ENCODE measurements at regions not wholly inside any gene's neighbourhood (a gene's known extent, or its start where the extent isn't known, plus 50 kb on each side); places are given as distances from the start of the nearest gene placed in this dataset.

GRCh38 chr3:166560253-166560652 is 723.0 kb upstream of the BCHE start:
- Histone ChIP-seq H3K36me3 (ENCODE audit: low read depth) (no peaks in the 10 kb centered on the region), H3K4me1 (ENCODE audit: low read depth) (no peaks in the 10 kb centered on the region), H3K9me3 (no peaks in the 10 kb centered on the region), H3K4me3 (no peak overlapping the region)
- no peak for TF ChIP-seq CTCF (IDR thresholded peaks at IDR 0.05)
- DNase-seq (no peak), ATAC-seq (no peak)
- intact Hi-C loops (cut with DNase I, micrococcal nuclease) = no loop called here

GRCh38 chr3:166556955-166557354 is 719.7 kb upstream of the BCHE start:
- Histone ChIP-seq H3K9me3 (no peaks in the 10 kb centered on the region), H3K36me3 (ENCODE audit: low read depth) (no peaks in the 10 kb centered on the region)
- TF ChIP-seq CTCF (IDR thresholded peaks at IDR 0.05) = no peak

DNA sequence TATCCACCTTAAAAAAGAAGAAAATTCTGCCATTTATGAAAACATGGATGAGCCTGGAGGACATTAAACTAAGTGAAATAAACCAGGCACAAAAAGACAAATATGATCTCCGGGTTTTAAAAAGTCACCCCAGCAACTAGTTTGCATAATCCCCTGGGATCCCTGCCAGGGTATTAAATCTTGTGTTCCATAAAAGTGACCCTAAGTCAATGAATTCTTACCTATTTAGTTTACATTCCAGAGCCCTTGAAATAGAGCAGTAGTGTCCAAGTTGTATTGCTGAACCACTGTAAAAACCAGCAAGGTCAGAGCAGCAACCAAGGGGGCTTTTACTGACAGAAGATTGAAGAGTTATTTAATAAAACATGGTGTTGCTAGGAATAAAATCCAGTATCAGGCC is 716.8 kb upstream of the BCHE start:
- DNase-seq (no peak), ATAC-seq (no peak)
- H3K4me1 ChIP-seq (ENCODE audit: low read depth) = no peaks in the 10 kb centered on the region
- no peak overlapping the region for H3K4me3 ChIP-seq
- intact Hi-C loops (cut with DNase I, micrococcal nuclease) = no loop called here
- no peaks in the 10 kb centered on the region for H3K9me3 ChIP-seq
- TF ChIP-seq CTCF (IDR thresholded peaks at IDR 0.05) = no peak
- H3K36me3 ChIP-seq (ENCODE audit: low read depth) = no peaks in the 10 kb centered on the region

More at GRCh38 chr3:166556955-166557354, 719.7 kb upstream of the BCHE start:
- intact Hi-C loops (cut with DNase I, micrococcal nuclease) = no loop called here
- Histone ChIP-seq H3K4me3 (no peak overlapping the region), H3K4me1 (ENCODE audit: low read depth) (no peaks in the 10 kb centered on the region)
- ATAC-seq = no peak
- no peak for DNase-seq

- peaks cover 17% of the 10 kb centered on the region for H3K9me3 ChIP-seq
- no peaks in the 10 kb centered on the region for H3K36me3 ChIP-seq (ENCODE audit: low read depth)
- TF ChIP-seq CTCF (IDR thresholded peaks at IDR 0.05) = no peak
- no peak overlapping the region for H3K4me3 ChIP-seq
- ATAC-seq (no peak), DNase-seq (no peak)
- intact Hi-C loops (cut with DNase I, micrococcal nuclease) = no loop called here
- H3K4me1 ChIP-seq (ENCODE audit: low read depth) = no peaks in the 10 kb centered on the region
These were observed 696.5 kb upstream of the BCHE start for GRCh38 chr3:166533740-166534139.

- no peak for ATAC-seq
- no peak overlapping the region for H3K4me3 ChIP-seq
- no peak for DNase-seq
- TF ChIP-seq CTCF (IDR thresholded peaks at IDR 0.05) = no peak
- no peaks in the 10 kb centered on the region for H3K4me1 ChIP-seq (ENCODE audit: low read depth)
- H3K9me3 ChIP-seq = peaks cover 17% of the 10 kb centered on the region
- H3K36me3 ChIP-seq (ENCODE audit: low read depth) = no peaks in the 10 kb centered on the region
- intact Hi-C loops (cut with DNase I, micrococcal nuclease) = no loop called here
These were observed 694.5 kb upstream of the BCHE start for GRCh38 chr3:166531730-166532129.

DNA sequence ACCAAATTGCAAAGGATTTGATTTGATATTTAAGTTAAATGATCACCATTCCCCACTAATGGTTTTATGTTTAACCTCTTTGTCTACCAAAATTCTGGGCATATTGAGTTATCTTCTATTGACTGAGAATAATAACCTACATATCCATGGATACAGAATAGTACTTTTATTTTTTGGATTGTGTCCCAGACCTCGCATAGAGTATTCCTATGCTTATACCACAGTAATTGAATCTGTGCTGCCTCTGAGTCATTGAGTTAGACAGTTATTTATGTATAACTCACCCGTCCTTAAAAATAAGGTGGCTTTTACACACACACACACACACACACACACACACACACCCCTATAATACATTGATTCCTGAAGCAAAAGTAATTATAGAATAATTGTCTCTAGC is 690.1 kb upstream of the BCHE start:
- H3K4me1 ChIP-seq (ENCODE audit: low read depth) = no peaks in the 10 kb centered on the region
- no peak for TF ChIP-seq CTCF (IDR thresholded peaks at IDR 0.05)
- intact Hi-C loops (cut with DNase I, micrococcal nuclease) = no loop called here
- ATAC-seq (no peak), DNase-seq (no peak)
- no peak overlapping the region for H3K4me3 ChIP-seq
- H3K36me3 ChIP-seq (ENCODE audit: low read depth) = no peaks in the 10 kb centered on the region
- peaks cover 14% of the 10 kb centered on the region for H3K9me3 ChIP-seq
